ENCODE measurements at regions not wholly inside any gene's neighbourhood (a gene's known extent, or its start where the extent isn't known, plus 50 kb on each side); places are given as distances from the start of the nearest gene placed in this dataset.

GRCh38 chr5:24222876-24223275, 421.9 kb downstream of the CDH10 start:
- TF ChIP-seq EZH2 (IDR thresholded peaks at IDR 0.05; ENCODE audit: low read length) (no peak), CTCF (optimal IDR thresholded peaks at IDR 0.05 in 1 of 3, IDR thresholded peaks at IDR 0.05 in 1 of 3, conservative IDR thresholded peaks at IDR 0.05 in 1 of 3; ENCODE audit: extremely low read depth in 1 of 3, insufficient read depth in 2 of 3, low read length in 3 of 3) (no peak)
- Histone ChIP-seq H3K79me2 (ENCODE audit: control insufficient read depth, insufficient read depth, low read length) (no peaks in the 10 kb centered on the region), H3K9ac (ENCODE audit: control insufficient read depth, extremely low read depth, insufficient read depth, low read length) (no peak overlapping the region), H3K4me1 (ENCODE audit: control insufficient read depth, extremely low read depth, insufficient read depth, low read length) (no peaks in the 10 kb centered on the region), H3K4me3 (ENCODE audit: control insufficient read depth in 2 of 3, extremely low read depth in 1 of 3, insufficient read depth in 2 of 3, low read depth in 1 of 3, low read length in 3 of 3) (no peak overlapping the region), H3K27me3 (ENCODE audit: control insufficient read depth, extremely low read depth, insufficient read depth, low read length) (no peaks in the 10 kb centered on the region), H3K36me3 (ENCODE audit: control insufficient read depth in 2 of 2, extremely low read depth in 1 of 2, insufficient read depth in 2 of 2, low read length in 2 of 2) (no peaks in the 10 kb centered on the region), H4K20me1 (ENCODE audit: control insufficient read depth, extremely low read depth, insufficient read depth, low read length) (no peaks in the 10 kb centered on the region), H3K4me2 (ENCODE audit: control insufficient read depth, extremely low read depth, insufficient read depth, low read depth, low read length) (no peak overlapping the region), H3K27ac (ENCODE audit: control insufficient read depth, insufficient read depth, low read length) (no peak overlapping the region), H3K9me1 (ENCODE audit: control insufficient read depth, extremely low read depth, insufficient read depth, low read length) (no peaks in the 10 kb centered on the region), H2AFZ (ENCODE audit: control insufficient read depth, low read length) (no peak overlapping the region), H3K9me3 (ENCODE audit: control insufficient read depth, low read depth, low read length) (peaks cover 4% of the 10 kb centered on the region)
- dilution Hi-C loops (cut with MboI; ENCODE audit: extremely low pct_ligation_motif_present, low sequenced_read_pairs) = no loop called here
- DNase-seq (ENCODE audit: low read depth, low spot score) = no peak
- no peak for FAIRE-seq

- Histone ChIP-seq H3K9me1 (ENCODE audit: control insufficient read depth, extremely low read depth, insufficient read depth, low read length) (no peaks in the 10 kb centered on the region), H4K20me1 (ENCODE audit: control insufficient read depth, extremely low read depth, insufficient read depth, low read length) (no peaks in the 10 kb centered on the region), H3K9ac (ENCODE audit: control insufficient read depth, extremely low read depth, insufficient read depth, low read length) (no peak overlapping the region), H3K79me2 (ENCODE audit: control insufficient read depth, insufficient read depth, low read length) (no peaks in the 10 kb centered on the region), H3K9me3 (ENCODE audit: control insufficient read depth, low read depth, low read length) (peaks cover 4% of the 10 kb centered on the region), H2AFZ (ENCODE audit: control insufficient read depth, low read length) (no peak overlapping the region), H3K4me1 (ENCODE audit: control insufficient read depth, extremely low read depth, insufficient read depth, low read length) (no peaks in the 10 kb centered on the region), H3K27ac (ENCODE audit: control insufficient read depth, insufficient read depth, low read length) (no peak overlapping the region), H3K27me3 (ENCODE audit: control insufficient read depth, extremely low read depth, insufficient read depth, low read length) (no peaks in the 10 kb centered on the region), H3K4me2 (ENCODE audit: control insufficient read depth, extremely low read depth, insufficient read depth, low read depth, low read length) (no peak overlapping the region), H3K36me3 (ENCODE audit: control insufficient read depth in 2 of 2, extremely low read depth in 1 of 2, insufficient read depth in 2 of 2, low read length in 2 of 2) (no peaks in the 10 kb centered on the region), H3K4me3 (ENCODE audit: control insufficient read depth in 2 of 3, extremely low read depth in 1 of 3, insufficient read depth in 2 of 3, low read depth in 1 of 3, low read length in 3 of 3) (no peak overlapping the region)
- DNase-seq (ENCODE audit: low read depth, low spot score) (no peak), FAIRE-seq (no peak)
- dilution Hi-C loops (cut with MboI; ENCODE audit: extremely low pct_ligation_motif_present, low sequenced_read_pairs) = no loop called here
- TF ChIP-seq CTCF (optimal IDR thresholded peaks at IDR 0.05 in 1 of 3, IDR thresholded peaks at IDR 0.05 in 1 of 3, conservative IDR thresholded peaks at IDR 0.05 in 1 of 3; ENCODE audit: extremely low read depth in 1 of 3, insufficient read depth in 2 of 3, low read length in 3 of 3) (no peak), EZH2 (IDR thresholded peaks at IDR 0.05; ENCODE audit: low read length) (no peak)
These were observed 419.7 kb downstream of the CDH10 start for GRCh38 chr5:24225051-24225450.
